Activated naive CD4-positive, alpha-beta T cell treated with anti-CD3 and anti-CD28 coated beads, Interleukin-2, amount 50 U/mL, for 24 hours (primary cell): ENCODE measurements at regions not wholly inside any gene's neighbourhood (a gene's known extent, or its start where the extent isn't known, plus 50 kb on each side); places are given as distances from the start of the nearest gene placed in this dataset.
"Not testable (repeated sequence)": the region's sequence is repeated elsewhere in the genome, so short reads cannot be mapped to it uniquely, and the experiment has no call there.

Source experiments
- H3K27ac Mint-ChIP-seq: one replicate; pipeline ENCODE4 v1.8.0; 2021; ENCODE audit warnings: mild to moderate bottlenecking, mixed read lengths
- H3K27me3 Mint-ChIP-seq: one replicate; pipeline ENCODE4 v1.8.0; 2021; ENCODE audit warnings: mixed read lengths
- H3K36me3 Mint-ChIP-seq: one replicate; pipeline ENCODE4 v1.8.0; 2021; ENCODE audit warnings: mixed read lengths
- H3K4me1 Mint-ChIP-seq: one replicate; pipeline ENCODE4 v1.8.0; 2021; ENCODE audit warnings: mixed read lengths
- H3K4me3 Mint-ChIP-seq: one replicate; pipeline ENCODE4 v1.8.0; 2021; ENCODE audit warnings: mild to moderate bottlenecking, mixed read lengths
- H3K9me3 Mint-ChIP-seq: one replicate; pipeline ENCODE4 v1.8.0; 2021; ENCODE audit warnings: mixed read lengths

DNA sequence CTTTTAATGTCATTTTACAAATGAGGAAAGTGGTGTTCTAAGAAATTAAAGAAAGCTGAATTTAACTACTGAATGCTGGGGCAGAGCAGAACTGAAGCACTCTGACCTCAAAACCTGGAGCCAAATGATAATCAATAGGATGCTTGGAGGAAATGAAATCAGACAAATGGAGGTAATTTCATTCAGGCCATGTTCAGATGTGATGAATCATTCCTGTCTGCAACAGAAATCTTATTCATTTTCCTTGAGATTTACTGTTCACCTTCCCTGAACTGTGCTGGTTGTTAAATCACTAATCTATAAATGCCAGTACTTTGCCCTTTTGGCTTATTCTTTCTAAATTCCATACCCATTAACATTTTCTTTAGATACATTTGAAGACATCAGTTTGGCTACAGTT is 85.6 kb upstream of the SNX7 start:
- Mint-ChIP-seq H3K9me3 (peaks cover 7% of the 10 kb centered on the region), H3K27me3 (no peaks in the 10 kb centered on the region), H3K36me3 (no peaks in the 10 kb centered on the region), H3K27ac (no peak overlapping the region), H3K4me1 (no peaks in the 10 kb centered on the region), H3K4me3 (no peak overlapping the region)

- no peaks in the 10 kb centered on the region for H3K27me3 Mint-ChIP-seq
- H3K27ac Mint-ChIP-seq, result no peak overlapping the region
- no peaks in the 10 kb centered on the region for H3K4me1 Mint-ChIP-seq
- no peak overlapping the region for H3K4me3 Mint-ChIP-seq
- no peaks in the 10 kb centered on the region for H3K36me3 Mint-ChIP-seq
- H3K9me3 Mint-ChIP-seq, result peaks cover 2% of the 10 kb centered on the region
Measured at GRCh38 chr1:98565951-98566350, 95.6 kb upstream of the SNX7 start.

GRCh38 chr1:98559291-98559690 is 102.2 kb upstream of the SNX7 start:
- Mint-ChIP-seq H3K4me3 (no peak overlapping the region), H3K27ac (no peak overlapping the region), H3K27me3 (no peaks in the 10 kb centered on the region), H3K9me3 (peaks cover 14% of the 10 kb centered on the region), H3K36me3 (no peaks in the 10 kb centered on the region), H3K4me1 (no peaks in the 10 kb centered on the region)

- Mint-ChIP-seq H3K9me3 (peaks cover 14% of the 10 kb centered on the region), H3K27ac (no peak overlapping the region), H3K4me3 (no peak overlapping the region), H3K27me3 (peaks cover 1% of the 10 kb centered on the region), H3K36me3 (no peaks in the 10 kb centered on the region), H3K4me1 (no peaks in the 10 kb centered on the region)
Measured at GRCh38 chr1:98557895-98558294, 103.6 kb upstream of the SNX7 start.

DNA sequence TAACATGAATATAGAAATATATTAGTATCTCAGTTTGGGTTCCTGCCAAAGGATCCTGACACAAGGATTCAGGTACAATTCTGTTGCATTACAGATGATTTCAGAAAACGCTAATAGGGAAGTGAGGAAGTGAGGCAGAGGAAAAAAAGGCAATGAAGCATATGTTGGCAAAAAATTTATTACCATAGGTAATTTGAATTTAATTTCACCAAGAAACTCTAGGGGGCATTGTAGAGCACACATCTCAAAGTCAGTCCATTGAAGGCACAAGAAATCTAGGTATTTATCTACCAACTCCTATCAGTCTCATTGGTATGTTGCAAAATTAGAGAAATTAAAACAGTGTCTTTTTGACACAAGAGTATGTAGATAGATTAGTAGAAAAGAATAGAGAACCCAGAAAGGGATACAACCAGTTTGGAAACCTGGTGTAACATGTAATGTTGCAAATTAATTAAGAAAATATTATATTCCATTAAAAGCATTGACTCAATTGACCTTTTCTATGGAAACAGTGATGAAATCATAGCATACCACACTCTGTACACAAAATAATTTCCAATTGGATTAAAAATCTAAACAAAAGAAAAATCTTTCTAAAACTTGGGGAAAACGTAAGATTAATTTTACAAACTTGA is 104.9 kb upstream of the SNX7 start:
- H3K4me3 Mint-ChIP-seq, result no peak overlapping the region
- H3K27me3 Mint-ChIP-seq, result peaks cover 1% of the 10 kb centered on the region
- H3K4me1 Mint-ChIP-seq, result no peaks in the 10 kb centered on the region
- no peak overlapping the region for H3K27ac Mint-ChIP-seq
- H3K36me3 Mint-ChIP-seq, result no peaks in the 10 kb centered on the region
- peaks cover 14% of the 10 kb centered on the region for H3K9me3 Mint-ChIP-seq

DNA sequence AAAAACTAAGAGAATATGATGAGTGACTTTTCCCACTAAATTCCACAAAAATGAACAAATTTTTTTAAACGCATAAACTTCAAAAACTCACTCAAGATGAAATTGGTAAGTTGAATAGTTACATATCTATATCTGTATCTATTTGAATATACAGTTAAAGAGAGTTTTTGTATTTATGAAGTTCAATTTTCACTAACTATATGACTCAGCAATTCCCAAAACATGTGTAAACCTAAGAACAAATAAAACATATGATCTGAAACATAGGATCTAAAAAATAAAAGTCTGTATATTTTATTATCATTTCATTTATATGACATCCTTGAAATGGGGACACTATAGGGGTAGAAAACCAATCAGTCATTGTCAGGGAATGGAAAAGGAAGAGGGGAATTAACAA is 105.7 kb upstream of the SNX7 start:
- H3K4me1 Mint-ChIP-seq, result no peaks in the 10 kb centered on the region
- H3K27me3 Mint-ChIP-seq, result peaks cover 1% of the 10 kb centered on the region
- no peak overlapping the region for H3K27ac Mint-ChIP-seq
- no peaks in the 10 kb centered on the region for H3K36me3 Mint-ChIP-seq
- peaks cover 10% of the 10 kb centered on the region for H3K9me3 Mint-ChIP-seq
- H3K4me3 Mint-ChIP-seq, result no peak overlapping the region

DNA sequence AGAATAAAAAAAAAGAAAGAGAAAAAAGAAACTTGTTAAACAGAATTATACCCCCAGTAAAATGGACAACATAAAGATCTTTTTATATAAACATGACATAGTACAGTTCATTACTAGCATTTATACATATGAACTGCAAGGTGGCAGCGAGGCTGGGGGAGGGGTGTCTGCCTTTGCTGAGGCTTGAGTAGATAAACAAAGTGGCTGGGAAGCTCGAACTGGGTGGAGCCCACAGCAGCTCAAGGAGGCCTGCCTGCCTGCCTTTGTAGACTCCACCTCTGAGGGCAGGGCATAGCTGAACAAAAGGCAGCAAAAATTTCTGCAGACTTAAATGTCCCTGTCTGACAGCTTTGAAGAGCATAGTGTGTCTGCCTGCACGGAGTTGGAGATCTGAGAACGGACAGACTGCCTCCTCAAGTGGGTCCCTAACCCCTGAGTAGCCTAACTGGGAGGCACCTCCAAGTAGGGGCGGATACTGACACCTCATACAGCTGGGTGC is 108.9 kb upstream of the SNX7 start:
- H3K9me3 Mint-ChIP-seq, H3K27ac Mint-ChIP-seq, H3K36me3 Mint-ChIP-seq, H3K4me1 Mint-ChIP-seq, H3K27me3 Mint-ChIP-seq, H3K4me3 Mint-ChIP-seq: not testable (repeated sequence)

GRCh38 chr1:98550076-98550475 is 111.4 kb upstream of the SNX7 start:
- H3K4me3 Mint-ChIP-seq, result no peak overlapping the region
- H3K4me1 Mint-ChIP-seq, result no peaks in the 10 kb centered on the region
- H3K27me3 Mint-ChIP-seq, result peaks cover 1% of the 10 kb centered on the region
- H3K36me3 Mint-ChIP-seq, result no peaks in the 10 kb centered on the region
- no peak overlapping the region for H3K27ac Mint-ChIP-seq
- no peaks in the 10 kb centered on the region for H3K9me3 Mint-ChIP-seq

DNA sequence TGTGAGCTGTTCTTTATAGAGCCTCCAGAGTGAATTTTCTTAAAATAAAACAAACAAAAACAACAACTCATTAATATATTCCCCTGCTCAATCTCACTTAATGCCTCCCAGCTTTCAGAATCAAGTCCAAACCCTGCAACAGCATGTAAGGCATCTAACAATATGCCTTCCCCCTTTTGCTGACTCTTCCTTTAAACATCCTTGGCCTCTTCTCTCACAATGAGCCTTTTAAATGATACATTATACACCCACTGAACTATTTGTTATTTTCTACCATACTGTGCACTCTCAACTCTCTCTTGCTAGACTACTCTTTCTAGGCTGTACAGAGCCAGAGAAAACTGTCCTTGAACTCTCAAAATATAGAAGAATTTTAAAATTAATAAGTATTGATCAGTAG is 115.2 kb upstream of the SNX7 start:
- H3K9me3 Mint-ChIP-seq, result no peaks in the 10 kb centered on the region
- H3K27me3 Mint-ChIP-seq, result no peaks in the 10 kb centered on the region
- H3K4me3 Mint-ChIP-seq, result no peak overlapping the region
- H3K36me3 Mint-ChIP-seq, result no peaks in the 10 kb centered on the region
- H3K27ac Mint-ChIP-seq, result no peak overlapping the region
- H3K4me1 Mint-ChIP-seq, result no peaks in the 10 kb centered on the region

GRCh38 chr1:98538106-98538505 is 123.4 kb upstream of the SNX7 start:
- H3K4me1 Mint-ChIP-seq, result no peaks in the 10 kb centered on the region
- H3K27me3 Mint-ChIP-seq, result no peaks in the 10 kb centered on the region
- no peaks in the 10 kb centered on the region for H3K36me3 Mint-ChIP-seq
- no peak overlapping the region for H3K27ac Mint-ChIP-seq
- H3K4me3 Mint-ChIP-seq, result no peak overlapping the region
- H3K9me3 Mint-ChIP-seq, result no peaks in the 10 kb centered on the region

DNA sequence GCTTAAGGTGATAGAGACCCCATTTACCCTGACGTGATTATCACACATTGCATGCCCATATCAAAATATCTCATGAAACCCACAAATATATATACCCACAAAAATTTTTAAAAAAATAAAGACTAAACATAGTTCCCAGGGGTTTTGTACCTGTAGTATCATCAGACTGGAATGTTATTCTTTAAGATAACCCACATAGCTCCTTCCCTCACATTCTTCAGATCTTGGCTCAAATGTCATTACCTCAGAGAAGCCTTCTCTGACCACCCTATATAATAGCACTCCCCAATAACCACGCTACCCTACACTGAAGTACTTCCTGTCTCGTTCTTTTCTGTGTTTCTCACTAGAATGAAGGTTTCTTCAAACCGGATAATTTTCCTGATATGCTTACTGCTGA is 138.3 kb upstream of the SNX7 start:
- no peaks in the 10 kb centered on the region for H3K27me3 Mint-ChIP-seq
- no peak overlapping the region for H3K27ac Mint-ChIP-seq
- no peak overlapping the region for H3K4me3 Mint-ChIP-seq
- H3K36me3 Mint-ChIP-seq, result no peaks in the 10 kb centered on the region
- peaks cover 30% of the 10 kb centered on the region for H3K9me3 Mint-ChIP-seq
- H3K4me1 Mint-ChIP-seq, result no peaks in the 10 kb centered on the region

DNA sequence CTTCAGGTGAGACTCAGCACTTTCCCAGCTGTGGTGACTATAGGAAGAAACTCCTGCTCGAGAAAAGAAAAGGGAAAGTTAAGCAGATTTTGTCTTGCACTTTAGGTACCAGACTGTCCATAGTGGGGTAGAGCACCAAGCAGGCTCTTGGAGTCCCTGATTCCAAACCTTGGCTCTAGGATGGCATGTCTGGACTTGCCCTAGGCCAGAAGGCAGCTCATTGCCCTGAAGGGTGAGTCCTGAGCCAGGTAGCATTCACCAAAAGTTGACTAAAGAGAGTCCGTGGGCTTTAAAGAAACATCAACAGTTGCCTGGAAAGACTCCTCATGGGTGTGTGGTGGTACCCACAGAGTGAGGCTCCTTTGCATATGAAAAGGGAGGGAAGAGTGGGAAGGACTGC is 145.2 kb upstream of the SNX7 start:
- no peaks in the 10 kb centered on the region for H3K4me1 Mint-ChIP-seq
- no peak overlapping the region for H3K27ac Mint-ChIP-seq
- peaks cover 17% of the 10 kb centered on the region for H3K9me3 Mint-ChIP-seq
- no peaks in the 10 kb centered on the region for H3K27me3 Mint-ChIP-seq
- H3K36me3 Mint-ChIP-seq, result peaks cover 4% of the 10 kb centered on the region
- no peak overlapping the region for H3K4me3 Mint-ChIP-seq

- Mint-ChIP-seq H3K36me3 (peaks cover 4% of the 10 kb centered on the region), H3K9me3 (peaks cover 20% of the 10 kb centered on the region), H3K4me3 (no peak overlapping the region), H3K27me3 (no peaks in the 10 kb centered on the region), H3K4me1 (no peaks in the 10 kb centered on the region), H3K27ac (no peak overlapping the region)
Measured at GRCh38 chr1:98515744-98516143, 145.8 kb upstream of the SNX7 start.

DNA sequence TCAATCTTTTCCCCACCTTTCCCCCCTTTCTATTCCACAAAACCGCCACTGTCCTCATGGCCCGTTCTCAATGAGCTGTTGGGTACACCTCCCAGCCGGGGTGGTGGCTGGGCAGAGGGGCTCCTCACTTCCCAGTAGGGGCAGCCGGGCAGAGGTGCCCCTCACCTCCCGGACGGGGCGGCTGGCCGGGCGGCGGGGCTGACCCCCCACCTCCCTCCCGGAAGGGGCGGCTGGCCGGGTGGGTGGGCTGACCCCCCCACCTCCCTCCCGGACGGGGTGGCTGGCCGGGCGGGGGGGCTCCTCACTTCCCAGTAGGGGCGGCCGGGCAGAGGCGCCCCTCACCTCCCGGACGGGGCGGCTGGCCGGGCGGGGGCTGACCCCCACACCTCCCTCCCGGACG is 149.3 kb upstream of the SNX7 start:
- not testable (repeated sequence) for H3K27ac Mint-ChIP-seq, H3K27me3 Mint-ChIP-seq, H3K4me3 Mint-ChIP-seq, H3K36me3 Mint-ChIP-seq, H3K4me1 Mint-ChIP-seq
- peaks cover 25% of the 10 kb centered on the region for H3K9me3 Mint-ChIP-seq

- Mint-ChIP-seq H3K27ac (no peak overlapping the region), H3K4me3 (no peak overlapping the region), H3K9me3 (peaks cover 21% of the 10 kb centered on the region), H3K27me3 (no peaks in the 10 kb centered on the region), H3K36me3 (peaks cover 2% of the 10 kb centered on the region), H3K4me1 (no peaks in the 10 kb centered on the region)
Measured at GRCh38 chr1:98503771-98504170, 157.8 kb upstream of the SNX7 start.

- no peaks in the 10 kb centered on the region for H3K27me3 Mint-ChIP-seq
- no peak overlapping the region for H3K27ac Mint-ChIP-seq
- H3K9me3 Mint-ChIP-seq, result peaks cover 21% of the 10 kb centered on the region
- no peaks in the 10 kb centered on the region for H3K4me1 Mint-ChIP-seq
- H3K4me3 Mint-ChIP-seq, result no peak overlapping the region
- H3K36me3 Mint-ChIP-seq, result peaks cover 2% of the 10 kb centered on the region
Measured at GRCh38 chr1:98502937-98503336, 158.6 kb upstream of the SNX7 start.

- no peak overlapping the region for H3K27ac Mint-ChIP-seq
- no peaks in the 10 kb centered on the region for H3K4me1 Mint-ChIP-seq
- H3K9me3 Mint-ChIP-seq, result peaks cover 6% of the 10 kb centered on the region
- no peaks in the 10 kb centered on the region for H3K36me3 Mint-ChIP-seq
- no peaks in the 10 kb centered on the region for H3K27me3 Mint-ChIP-seq
- H3K4me3 Mint-ChIP-seq, result no peak overlapping the region
Measured at GRCh38 chr1:98500324-98500723, 161.2 kb upstream of the SNX7 start.
